ENCODE measurements at regions not wholly inside any gene's neighbourhood (a gene's known extent, or its start where the extent isn't known, plus 50 kb on each side); places are given as distances from the start of the nearest gene placed in this dataset.
"Not testable (repeated sequence)": the region's sequence is repeated elsewhere in the genome, so short reads cannot be mapped to it uniquely, and the experiment has no call there.

DNA sequence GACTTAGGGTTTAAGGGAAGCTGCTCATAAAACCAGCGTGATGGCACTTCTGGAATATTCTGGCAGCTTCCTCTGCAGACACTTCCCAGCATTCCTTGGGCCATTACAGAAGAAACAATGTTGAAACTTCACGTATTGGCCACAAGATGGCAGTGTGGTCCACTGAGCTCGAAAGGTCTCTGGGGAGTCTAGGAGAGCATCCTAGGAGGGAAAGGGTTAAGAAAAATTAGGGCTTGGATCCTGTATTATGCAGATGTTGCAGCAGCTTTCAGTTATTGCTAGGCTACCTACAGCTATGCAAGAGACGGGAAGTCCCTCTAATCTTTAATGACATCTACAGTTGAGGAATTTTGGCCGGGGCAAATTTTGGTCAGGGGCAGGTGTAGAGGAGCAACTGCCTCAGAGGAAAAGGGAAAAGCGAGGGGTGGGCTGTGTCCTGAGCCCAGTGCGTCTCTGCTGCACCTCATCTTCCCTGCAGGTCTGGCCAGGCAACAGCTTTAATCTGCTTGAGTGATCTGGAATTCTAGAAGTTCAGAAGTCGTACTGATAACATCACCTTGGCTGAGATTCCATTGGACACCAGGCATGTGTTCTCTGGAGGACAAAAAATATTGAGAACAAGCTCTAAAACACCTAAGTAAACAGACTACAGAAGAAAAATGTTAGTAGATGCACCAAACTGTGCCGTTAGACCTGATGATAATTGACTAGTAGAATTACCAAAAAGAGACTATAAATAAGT, 220.8 kb upstream of the PRSS58 start:
- no peak overlapping the region for H3K4me3 ChIP-seq (ENCODE audit: low read length)
- peak; percentile 63 for DNase-seq
- WGBS (ENCODE audit: insufficient coverage) = 12% methylated on average over 5 of the region's 9 CpGs
- no peaks in the 10 kb centered on the region for H3K27me3 ChIP-seq (ENCODE audit: control insufficient read depth, insufficient read depth, low read length)
- no peaks in the 10 kb centered on the region for H3K36me3 ChIP-seq (ENCODE audit: control insufficient read depth, insufficient read depth, low read length)
- no peaks in the 10 kb centered on the region for H3K9me3 ChIP-seq (replicated peaks; ENCODE audit: control insufficient read depth, low read depth, low read length)
- peaks cover 5% of the 10 kb centered on the region for H3K4me1 ChIP-seq (ENCODE audit: control insufficient read depth, insufficient read depth, low read length)
- H3K27ac ChIP-seq (ENCODE audit: low read length) = no peak overlapping the region

GRCh38 chr7:142477801-142478200, 219.9 kb upstream of the PRSS58 start:
- WGBS (ENCODE audit: insufficient coverage) = 40% methylated on average over 1 of the region's 5 CpGs
- H3K4me1 ChIP-seq (ENCODE audit: control insufficient read depth, insufficient read depth, low read length); H3K9me3 ChIP-seq (replicated peaks; ENCODE audit: control insufficient read depth, low read depth, low read length); H3K4me3 ChIP-seq (ENCODE audit: low read length); H3K27me3 ChIP-seq (ENCODE audit: control insufficient read depth, insufficient read depth, low read length); H3K27ac ChIP-seq (ENCODE audit: low read length); H3K36me3 ChIP-seq (ENCODE audit: control insufficient read depth, insufficient read depth, low read length); DNase-seq: not testable (repeated sequence)

DNA sequence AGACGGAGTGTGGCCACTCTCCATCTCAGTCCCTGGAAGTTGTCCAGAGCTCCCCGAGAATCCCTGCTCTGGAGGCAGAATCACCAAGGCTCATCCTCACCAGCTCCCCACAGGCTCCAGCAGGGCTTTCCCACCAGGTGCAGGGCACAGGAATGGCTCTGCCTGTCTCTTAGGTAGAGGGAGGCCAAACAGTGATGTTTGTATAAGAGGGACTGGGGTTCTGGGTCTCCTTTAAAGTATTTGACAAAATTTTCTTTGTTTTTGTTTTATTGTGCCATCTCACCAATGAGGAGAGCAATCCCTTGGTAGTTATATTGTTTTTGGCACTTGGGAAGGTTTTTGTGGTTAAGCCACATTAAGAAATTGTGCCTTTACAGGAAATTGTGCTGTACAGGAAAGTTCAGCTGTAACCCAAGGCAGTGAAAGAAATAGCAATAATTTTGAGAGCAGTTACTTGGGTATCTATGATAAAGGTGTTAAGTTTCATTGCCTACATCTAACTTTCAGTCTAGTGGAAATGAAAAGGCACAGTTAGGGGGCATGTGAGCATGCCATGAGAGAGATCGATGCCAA, 219.3 kb upstream of the PRSS58 start:
- no peak overlapping the region for H3K4me3 ChIP-seq (ENCODE audit: low read length)
- no peaks in the 10 kb centered on the region for H3K9me3 ChIP-seq (replicated peaks; ENCODE audit: control insufficient read depth, low read depth, low read length)
- H3K27ac ChIP-seq (ENCODE audit: low read length) = no peak overlapping the region
- peaks cover 5% of the 10 kb centered on the region for H3K4me1 ChIP-seq (ENCODE audit: control insufficient read depth, insufficient read depth, low read length)
- H3K36me3 ChIP-seq (ENCODE audit: control insufficient read depth, insufficient read depth, low read length) = no peaks in the 10 kb centered on the region
- DNase-seq = no peak
- WGBS (ENCODE audit: insufficient coverage) = 80% methylated on average over 1 of the region's 3 CpGs
- H3K27me3 ChIP-seq (ENCODE audit: control insufficient read depth, insufficient read depth, low read length) = no peaks in the 10 kb centered on the region

DNA sequence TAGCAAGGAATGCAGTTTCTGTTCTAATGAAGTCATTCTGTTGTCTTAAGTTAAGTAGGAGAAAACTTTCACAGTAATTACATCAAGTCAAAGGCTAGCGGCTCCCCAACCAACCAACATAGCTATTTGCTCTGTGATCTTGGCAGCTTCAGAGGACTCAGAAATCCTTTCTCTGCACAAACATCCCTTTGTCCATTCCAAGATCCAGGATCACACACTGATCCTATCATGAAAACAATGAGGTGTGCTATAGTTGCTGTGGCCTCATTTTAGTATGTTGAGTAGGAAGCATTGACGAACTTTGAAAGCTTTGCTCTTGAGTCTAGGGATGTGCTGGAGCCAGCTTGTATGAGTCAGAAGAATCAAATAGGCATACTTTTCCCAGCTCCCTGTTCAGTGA, 218.2 kb upstream of the PRSS58 start:
- Histone ChIP-seq H3K27me3 (ENCODE audit: control insufficient read depth, insufficient read depth, low read length) (no peaks in the 10 kb centered on the region), H3K36me3 (ENCODE audit: control insufficient read depth, insufficient read depth, low read length) (no peaks in the 10 kb centered on the region), H3K4me1 (ENCODE audit: control insufficient read depth, insufficient read depth, low read length) (peaks cover 5% of the 10 kb centered on the region), H3K9me3 (replicated peaks; ENCODE audit: control insufficient read depth, low read depth, low read length) (no peaks in the 10 kb centered on the region), H3K4me3 (ENCODE audit: low read length) (no peak overlapping the region), H3K27ac (ENCODE audit: low read length) (no peak overlapping the region)
- 100% methylated on average over 1 of the region's 2 CpGs for WGBS (ENCODE audit: insufficient coverage)
- DNase-seq = no peak

DNA sequence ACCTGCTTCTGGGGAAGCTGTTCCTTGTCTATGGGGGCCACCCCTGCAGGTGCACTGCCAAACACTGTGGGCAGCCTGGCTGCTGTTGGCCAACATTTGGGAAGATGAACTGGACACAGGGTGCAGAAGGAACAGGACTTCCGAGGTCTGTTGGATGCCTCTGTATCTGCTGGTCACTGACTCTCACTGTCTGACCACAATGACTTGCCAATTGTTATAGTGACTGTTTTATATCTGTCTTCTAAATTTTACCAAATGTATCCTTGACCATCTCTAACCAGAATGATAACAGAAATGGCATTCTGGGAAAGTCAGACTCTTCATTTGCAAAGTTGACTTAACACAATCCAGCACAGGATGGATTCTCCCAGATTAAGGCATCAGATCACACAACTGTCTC, 214.0 kb upstream of the PRSS58 start:
- Histone ChIP-seq H3K4me3 (ENCODE audit: low read length) (no peak overlapping the region), H3K9me3 (replicated peaks; ENCODE audit: control insufficient read depth, low read depth, low read length) (no peaks in the 10 kb centered on the region), H3K36me3 (ENCODE audit: control insufficient read depth, insufficient read depth, low read length) (no peaks in the 10 kb centered on the region), H3K27me3 (ENCODE audit: control insufficient read depth, insufficient read depth, low read length) (no peaks in the 10 kb centered on the region), H3K27ac (ENCODE audit: low read length) (no peak overlapping the region), H3K4me1 (ENCODE audit: control insufficient read depth, insufficient read depth, low read length) (no peaks in the 10 kb centered on the region)
- WGBS (ENCODE audit: insufficient coverage) = no CpG with 5 or more reads among the region's 1 CpG
- no peak for DNase-seq

DNA sequence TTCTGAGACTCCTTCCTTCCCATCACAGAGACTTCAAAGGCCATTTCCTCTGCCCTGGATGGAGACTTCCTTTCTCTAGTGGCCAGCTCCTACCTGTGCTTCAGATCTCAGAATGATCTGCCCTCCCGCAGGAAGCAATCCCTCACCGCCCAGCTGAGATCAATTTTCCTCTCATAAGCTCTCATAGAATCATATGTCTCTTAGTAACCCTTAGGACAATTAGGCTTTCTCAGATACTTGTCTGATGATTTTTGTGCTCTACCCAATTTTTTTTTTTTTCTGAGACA, 212.6 kb upstream of the PRSS58 start:
- Histone ChIP-seq H3K4me1 (ENCODE audit: control insufficient read depth, insufficient read depth, low read length) (no peaks in the 10 kb centered on the region), H3K4me3 (ENCODE audit: low read length) (no peak overlapping the region)
- 95% methylated on average over 2 of the region's 2 CpGs for WGBS (ENCODE audit: insufficient coverage)

DNA sequence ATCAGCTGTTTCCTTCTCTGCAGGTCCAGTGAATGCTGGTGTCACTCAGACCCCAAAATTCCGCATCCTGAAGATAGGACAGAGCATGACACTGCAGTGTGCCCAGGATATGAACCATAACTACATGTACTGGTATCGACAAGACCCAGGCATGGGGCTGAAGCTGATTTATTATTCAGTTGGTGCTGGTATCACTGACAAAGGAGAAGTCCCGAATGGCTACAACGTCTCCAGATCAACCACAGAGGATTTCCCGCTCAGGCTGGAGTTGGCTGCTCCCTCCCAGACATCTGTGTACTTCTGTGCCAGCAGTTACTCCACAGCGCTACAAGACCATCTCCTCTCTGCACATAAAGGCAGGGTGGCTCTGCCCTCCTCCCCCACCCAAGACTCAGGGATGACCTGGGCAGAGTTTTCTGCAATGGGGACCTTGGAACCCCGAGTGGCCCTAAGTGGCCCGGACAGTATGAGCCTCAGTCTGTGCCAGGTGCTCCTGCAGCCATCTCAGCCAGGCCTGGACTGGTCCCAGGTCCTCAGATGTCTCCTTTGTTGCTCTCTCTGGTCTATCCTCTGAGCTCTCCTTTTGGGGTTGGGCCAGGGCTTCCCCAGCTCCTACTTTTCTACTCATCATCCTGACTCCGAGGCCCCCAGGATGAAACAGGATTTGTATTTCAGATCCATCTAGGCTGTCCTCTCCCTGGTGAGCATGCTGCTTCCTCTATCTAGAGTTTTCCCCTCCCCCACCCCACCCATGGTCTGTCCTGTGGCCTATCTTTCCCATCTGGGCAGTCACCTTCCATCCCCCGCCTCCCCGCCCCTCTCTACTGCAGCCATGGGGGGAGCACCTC, 212.1 kb upstream of the PRSS58 start:
- peak; percentile 25 for DNase-seq
- H3K27ac ChIP-seq (ENCODE audit: low read length) = no peak overlapping the region
- 76% methylated on average over 10 of the region's 11 CpGs for WGBS (ENCODE audit: insufficient coverage)
- no peak overlapping the region for H3K4me3 ChIP-seq (ENCODE audit: low read length)
- H3K27me3 ChIP-seq (ENCODE audit: control insufficient read depth, insufficient read depth, low read length) = peaks cover 2% of the 10 kb centered on the region
- no peaks in the 10 kb centered on the region for H3K9me3 ChIP-seq (replicated peaks; ENCODE audit: control insufficient read depth, low read depth, low read length)
- H3K36me3 ChIP-seq (ENCODE audit: control insufficient read depth, insufficient read depth, low read length) = no peaks in the 10 kb centered on the region
- no peaks in the 10 kb centered on the region for H3K4me1 ChIP-seq (ENCODE audit: control insufficient read depth, insufficient read depth, low read length)

More for the DNA sequence above, 212.6 kb upstream of the PRSS58 start:
- no peak overlapping the region for H3K27ac ChIP-seq (ENCODE audit: low read length)
- H3K27me3 ChIP-seq (ENCODE audit: control insufficient read depth, insufficient read depth, low read length) = peaks cover 2% of the 10 kb centered on the region
- DNase-seq = no peak
- no peaks in the 10 kb centered on the region for H3K9me3 ChIP-seq (replicated peaks; ENCODE audit: control insufficient read depth, low read depth, low read length)
- no peaks in the 10 kb centered on the region for H3K36me3 ChIP-seq (ENCODE audit: control insufficient read depth, insufficient read depth, low read length)

- no peaks in the 10 kb centered on the region for H3K4me1 ChIP-seq (ENCODE audit: control insufficient read depth, insufficient read depth, low read length)
- H3K27ac ChIP-seq (ENCODE audit: low read length) = no peak overlapping the region
- no peaks in the 10 kb centered on the region for H3K36me3 ChIP-seq (ENCODE audit: control insufficient read depth, insufficient read depth, low read length)
- no peaks in the 10 kb centered on the region for H3K9me3 ChIP-seq (replicated peaks; ENCODE audit: control insufficient read depth, low read depth, low read length)
- H3K4me3 ChIP-seq (ENCODE audit: low read length) = no peak overlapping the region
- H3K27me3 ChIP-seq (ENCODE audit: control insufficient read depth, insufficient read depth, low read length) = peaks cover 2% of the 10 kb centered on the region
- 57% methylated on average over 5 of the region's 6 CpGs for WGBS (ENCODE audit: insufficient coverage)
- DNase-seq = peak; percentile 32
Observed at GRCh38 chr7:142468871-142469665, 211.2 kb upstream of the PRSS58 start.

DNA sequence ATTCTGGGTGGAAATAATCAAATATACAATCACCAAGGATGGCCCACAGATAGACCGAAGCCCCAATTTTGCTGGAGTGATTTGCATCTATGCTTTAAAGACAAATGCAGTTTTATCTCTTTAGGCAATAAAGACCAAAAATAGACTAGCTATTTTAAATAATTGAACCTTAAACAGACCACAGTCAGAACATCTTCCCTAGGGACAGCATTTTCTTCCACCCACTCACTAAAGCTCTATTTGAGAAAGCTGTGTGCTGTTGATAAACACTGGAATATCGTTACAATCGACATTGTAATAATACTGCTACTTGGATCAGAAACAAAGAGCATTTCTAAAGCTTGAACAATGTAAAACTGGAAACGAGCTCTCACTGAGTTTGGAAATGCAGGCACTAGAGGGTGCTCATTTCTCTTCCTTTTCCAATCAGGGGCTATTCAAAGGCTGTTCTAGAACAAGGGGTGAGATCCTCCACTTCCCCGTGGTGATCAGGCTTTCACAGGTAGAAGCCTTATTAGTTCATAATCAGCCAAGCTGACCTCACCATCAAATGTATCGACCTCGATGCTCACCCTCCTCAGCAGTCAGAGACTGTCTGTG, 209.3 kb upstream of the PRSS58 start:
- not testable (repeated sequence) for H3K27me3 ChIP-seq (ENCODE audit: control insufficient read depth, insufficient read depth, low read length); DNase-seq; H3K36me3 ChIP-seq (ENCODE audit: control insufficient read depth, insufficient read depth, low read length); H3K4me1 ChIP-seq (ENCODE audit: control insufficient read depth, insufficient read depth, low read length); H3K9me3 ChIP-seq (replicated peaks; ENCODE audit: control insufficient read depth, low read depth, low read length); H3K4me3 ChIP-seq (ENCODE audit: low read length); H3K27ac ChIP-seq (ENCODE audit: low read length)
- no CpG with 5 or more reads among the region's 7 CpGs for WGBS (ENCODE audit: insufficient coverage)

Measured in muscle of leg (tissue), 3 donors.